HG03565 (cell line): ENCODE measurements at regions not wholly inside any gene's neighbourhood (a gene's known extent, or its start where the extent isn't known, plus 50 kb on each side); places are given as distances from the start of the nearest gene placed in this dataset.

Experiments
- ATAC-seq: cut with Tn5 transposase; IDR thresholded peaks from one replicate; pipeline ENCODE4 v1.9.1; 2021; ENCODE audit warnings: mild to moderate bottlenecking, moderate library complexity; ENCODE audit not compliant: unreplicated experiment

- ATAC-seq: no peak
Measured at GRCh38 chr3:18501679-18502343, 76.7 kb upstream of the SATB1 start.

DNA sequence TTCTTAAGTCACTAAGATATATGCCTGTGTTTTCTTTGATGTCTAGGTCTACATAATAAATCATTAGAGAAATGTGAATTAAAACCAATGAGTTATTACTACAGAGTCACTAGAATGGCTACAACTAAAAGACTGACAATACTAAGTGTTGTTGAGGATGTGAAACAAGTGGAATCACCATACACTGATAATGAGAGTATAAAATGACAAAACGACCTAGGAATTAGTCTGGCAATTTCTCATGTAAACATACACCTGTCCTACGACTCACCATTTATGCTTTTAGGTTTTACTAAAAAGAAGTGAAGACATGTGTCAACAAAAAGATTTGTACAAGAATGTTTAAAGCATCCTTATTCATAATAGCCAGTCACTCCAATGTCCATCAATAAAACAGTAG is 75.2 kb upstream of the SATB1 start:
- ATAC-seq: no peak

- ATAC-seq: peak; percentile 77
Measured at GRCh38 chr3:18499301-18499700, 74.2 kb upstream of the SATB1 start.

- no peak for ATAC-seq
Measured at GRCh38 chr3:18494251-18494650, 69.1 kb upstream of the SATB1 start.

GRCh38 chr3:18489939-18490338 is 64.8 kb upstream of the SATB1 start:
- no peak for ATAC-seq

DNA sequence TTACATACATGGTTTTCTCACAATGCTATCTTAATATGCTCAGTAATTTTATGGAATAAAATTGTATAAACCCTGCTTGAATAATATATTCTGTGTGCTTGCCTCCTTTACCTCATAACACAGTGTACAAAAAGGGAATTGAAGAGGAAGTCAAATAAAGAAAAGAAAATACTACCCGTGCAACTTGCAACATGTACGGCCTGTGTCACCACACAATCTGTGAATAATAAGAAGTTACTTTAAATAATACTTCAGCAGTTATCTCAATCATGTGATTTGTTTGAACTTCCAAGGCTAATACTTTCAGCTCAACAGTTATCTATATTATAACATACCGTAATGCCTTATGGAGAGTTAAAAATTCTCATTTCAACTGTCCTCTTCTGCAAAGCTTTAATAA is 58.1 kb upstream of the SATB1 start:
- ATAC-seq: no peak

DNA sequence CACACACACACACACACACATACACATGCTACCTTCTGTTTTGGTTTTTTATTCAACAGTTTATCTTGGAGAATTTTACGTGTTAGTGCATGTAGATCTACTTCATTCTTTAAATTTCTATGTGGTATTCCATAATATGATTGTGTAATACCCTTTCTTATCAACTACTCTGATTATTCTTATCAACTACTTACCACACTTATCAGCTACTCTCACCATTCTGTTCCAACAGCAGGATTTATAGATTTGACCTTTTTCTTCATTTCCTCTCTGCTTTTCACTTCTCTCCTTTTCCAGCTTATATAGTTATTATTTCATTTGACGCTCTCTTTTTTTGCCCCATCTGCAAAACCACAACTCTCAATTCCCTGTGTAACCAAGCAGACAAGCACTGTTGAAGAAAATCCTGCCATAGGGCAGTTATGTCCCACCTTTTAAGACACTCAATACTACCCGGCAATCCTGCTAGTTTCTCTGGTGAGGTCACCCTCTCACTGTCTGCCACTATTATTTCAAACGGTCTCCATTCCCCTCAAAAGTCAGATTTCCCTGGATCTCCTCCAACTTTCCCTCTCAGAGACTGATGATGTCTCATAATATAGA is 56.9 kb upstream of the SATB1 start:
- ATAC-seq: no peak

- ATAC-seq: no peak
Measured at GRCh38 chr3:18477620-18478019, 52.5 kb upstream of the SATB1 start.
